ENCODE measurements at regions not wholly inside any gene's neighbourhood (a gene's known extent, or its start where the extent isn't known, plus 50 kb on each side); places are given as distances from the start of the nearest gene placed in this dataset.

- no peak for DNase-seq
These were observed 100.7 kb upstream of the MVB12B start for GRCh38 chr9:126225611-126226609.

GRCh38 chr9:126226991-126227936 lies 99.4 kb upstream of the MVB12B start:
- no peak for DNase-seq

- no peak for DNase-seq
These were observed 98.4 kb upstream of the MVB12B start for GRCh38 chr9:126228111-126228780.

- peak; percentile 40 for DNase-seq
These were observed 97.7 kb upstream of the MVB12B start for GRCh38 chr9:126228781-126229444.

- DNase-seq: no peak
These were observed 97.1 kb upstream of the MVB12B start for GRCh38 chr9:126229501-126229900.

- DNase-seq: no peak
These were observed 95.9 kb upstream of the MVB12B start for GRCh38 chr9:126230692-126231091.

GRCh38 chr9:126232461-126232860 lies 94.2 kb upstream of the MVB12B start:
- DNase-seq: no peak

- DNase-seq: no peak
These were observed 93.5 kb upstream of the MVB12B start for GRCh38 chr9:126233175-126233574.

GRCh38 chr9:126233913-126234525 lies 92.6 kb upstream of the MVB12B start:
- no peak for DNase-seq

GRCh38 chr9:126234681-126235335 lies 91.8 kb upstream of the MVB12B start:
- DNase-seq: no peak

GRCh38 chr9:126235336-126236243 lies 91.0 kb upstream of the MVB12B start:
- no peak for DNase-seq

GRCh38 chr9:126236273-126236672 lies 90.4 kb upstream of the MVB12B start:
- DNase-seq: no peak

- no peak for DNase-seq
These were observed 88.2 kb upstream of the MVB12B start for GRCh38 chr9:126238415-126238814.

GRCh38 chr9:126239515-126239914 lies 87.1 kb upstream of the MVB12B start:
- DNase-seq: no peak

- DNase-seq: no peak
These were observed 85.8 kb upstream of the MVB12B start for GRCh38 chr9:126240835-126241234.

GRCh38 chr9:126248680-126249079 lies 77.9 kb upstream of the MVB12B start:
- DNase-seq: no peak

- no peak for DNase-seq
These were observed 64.9 kb upstream of the MVB12B start for GRCh38 chr9:126261584-126262356.

- no peak for DNase-seq
These were observed 63.9 kb upstream of the MVB12B start for GRCh38 chr9:126262738-126263137.

GRCh38 chr9:126270556-126270955 lies 56.1 kb upstream of the MVB12B start:
- DNase-seq: no peak

Data from DMS79 treated with DMSO at 0.1 percent for 48 hours (cell line).